Stimulated activated CD4-positive, alpha-beta T cell treated with anti-CD3 and anti-CD28 coated beads, Interleukin-2, amount 100 ng/mL, for 4 hours (primary cell): ENCODE measurements at regions not wholly inside any gene's neighbourhood (a gene's known extent, or its start where the extent isn't known, plus 50 kb on each side); places are given as distances from the start of the nearest gene placed in this dataset.
"Not testable (repeated sequence)": the region's sequence is repeated elsewhere in the genome, so short reads cannot be mapped to it uniquely, and the experiment has no call there.

Source experiments
- DNase-seq: peaks from one replicate; pipeline ENCODE4 v3.0.0-alpha.2; 2020; ENCODE audit warnings: low read depth

DNA sequence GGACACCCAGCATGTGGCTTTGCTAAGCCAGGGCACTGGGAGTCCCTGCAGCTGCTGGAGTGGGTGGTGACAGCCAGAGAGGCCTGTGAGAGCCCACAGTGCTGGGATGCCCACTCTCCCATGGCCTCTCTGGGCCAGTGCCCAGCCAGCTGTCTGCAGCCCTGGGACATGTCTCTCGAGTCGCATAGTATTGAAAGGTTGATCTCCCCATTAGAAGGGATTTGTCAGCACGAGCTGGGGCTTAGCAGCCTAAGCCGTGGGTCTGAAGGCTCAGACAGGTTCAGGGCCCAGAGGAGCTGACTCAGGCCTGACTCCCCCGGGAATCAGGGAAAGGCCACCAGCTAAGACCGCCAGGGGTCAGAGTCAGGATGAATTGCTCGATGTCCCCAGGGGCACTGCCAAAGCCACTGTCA is 53.5 kb downstream of the FOXD2 start:
- DNase-seq: no peak

DNA sequence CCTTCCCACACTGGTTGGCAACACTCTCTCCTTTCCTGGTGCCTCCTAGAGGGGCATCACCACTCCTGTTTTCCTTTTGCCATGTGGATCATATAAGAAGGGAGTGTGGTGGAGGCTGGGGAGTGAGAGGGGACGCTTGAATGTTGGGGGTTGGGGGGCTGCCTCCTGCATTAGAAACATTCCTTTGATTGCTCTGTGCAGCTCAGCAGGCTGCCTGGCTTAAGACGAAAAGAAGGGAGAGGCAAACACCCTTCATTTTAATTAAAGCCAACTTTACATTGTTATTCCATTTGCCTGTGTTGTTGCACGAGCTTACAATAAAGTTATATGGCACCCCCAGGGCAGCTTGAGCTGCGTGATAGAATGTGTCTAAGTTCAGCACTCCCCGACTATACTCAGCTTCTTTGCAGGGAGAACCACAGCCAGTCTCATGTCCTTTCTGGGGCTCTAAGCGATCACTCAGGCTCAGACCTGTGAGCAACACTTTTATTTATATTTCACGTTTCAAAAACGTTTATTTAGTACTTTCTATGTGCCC is 57.4 kb downstream of the FOXD2 start:
- DNase-seq: no peak

DNA sequence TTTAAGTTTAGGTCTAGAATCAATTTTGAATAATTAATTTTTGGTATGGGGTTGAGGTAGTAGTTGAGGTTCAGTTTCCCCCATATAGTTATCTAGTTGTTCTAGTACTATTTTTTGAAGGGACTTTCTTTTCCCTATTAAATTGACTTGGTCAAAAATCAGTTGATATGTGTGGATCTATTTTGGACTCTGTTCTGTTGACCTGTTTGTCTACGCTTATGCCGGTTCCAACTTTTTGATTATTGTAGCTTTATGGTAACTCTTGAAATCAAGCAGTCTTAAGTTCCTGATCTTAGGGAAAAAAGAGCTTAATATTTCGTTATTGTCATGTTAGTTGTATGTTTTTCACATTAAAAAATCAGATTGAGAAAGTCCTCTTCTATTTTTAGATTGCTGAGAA is 60.7 kb downstream of the FOXD2 start:
- no peak for DNase-seq

DNA sequence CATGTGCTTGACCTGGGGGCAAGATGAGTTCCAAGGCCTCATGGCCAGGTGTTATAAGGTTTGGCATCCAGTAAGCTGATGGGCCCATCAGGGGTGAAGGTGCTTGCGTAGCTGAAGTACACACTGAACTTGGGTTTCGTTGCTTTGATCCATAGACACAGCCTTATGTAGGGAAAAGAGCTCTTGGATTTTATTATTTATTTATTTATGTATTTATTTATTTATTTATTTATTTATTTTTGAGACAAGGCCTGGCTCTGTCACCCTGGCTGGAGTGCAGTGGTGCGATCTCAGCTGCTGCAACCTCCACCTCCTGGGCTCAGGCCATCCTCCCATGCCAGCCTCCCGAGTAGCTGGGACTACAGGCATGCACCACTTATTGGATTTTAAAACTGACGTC is 63.2 kb downstream of the FOXD2 start:
- no peak for DNase-seq

DNA sequence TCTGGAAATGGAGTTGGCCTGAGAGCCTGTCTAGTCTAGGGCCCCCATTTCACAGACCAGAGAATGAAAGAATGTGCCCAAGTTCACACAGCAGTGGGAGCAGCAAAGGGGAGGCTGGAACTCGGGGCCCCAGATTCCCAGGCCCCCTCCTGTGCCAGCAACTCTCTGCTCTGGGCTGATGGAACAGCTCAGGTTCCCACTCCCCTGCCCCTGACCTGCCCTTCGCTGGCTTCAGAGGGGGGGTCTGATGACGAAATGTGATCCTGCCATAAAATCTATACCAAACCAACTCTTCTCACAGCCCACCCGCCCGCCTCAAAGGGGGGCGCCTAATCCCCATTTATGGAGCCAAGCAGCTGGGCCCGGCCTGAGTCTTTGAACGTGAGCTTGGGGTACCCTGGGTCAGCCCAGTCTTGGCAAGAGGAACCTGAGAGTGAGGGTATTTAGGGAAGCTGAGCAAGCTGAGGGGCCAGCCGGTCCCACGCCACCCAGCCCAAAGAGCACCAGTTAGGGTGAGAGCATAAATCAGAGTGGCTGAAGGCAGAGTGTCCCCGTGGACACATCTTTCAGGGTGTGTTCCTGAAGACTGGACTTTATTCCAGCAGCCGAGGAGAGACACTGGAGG is 65.0 kb downstream of the FOXD2 start:
- no peak for DNase-seq

DNA sequence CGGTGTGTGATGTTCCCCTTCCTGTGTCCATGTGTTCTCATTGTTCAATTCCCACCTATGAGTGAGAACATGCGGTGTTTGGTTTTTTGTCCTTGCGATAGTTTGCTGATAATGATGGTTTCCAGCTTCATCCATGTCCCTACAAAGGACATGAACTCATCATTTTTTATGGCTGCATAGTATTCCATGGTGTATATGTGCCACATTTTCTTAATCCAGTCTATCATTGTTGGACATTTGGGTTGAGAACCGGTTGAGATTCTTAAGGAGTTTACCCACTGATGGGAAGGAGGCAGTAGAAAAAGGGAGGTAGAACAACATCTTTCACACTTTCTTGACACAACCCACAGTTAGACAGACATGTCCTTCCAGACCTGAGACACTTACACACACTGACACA is 67.0 kb downstream of the FOXD2 start:
- DNase-seq: not testable (repeated sequence)

DNA sequence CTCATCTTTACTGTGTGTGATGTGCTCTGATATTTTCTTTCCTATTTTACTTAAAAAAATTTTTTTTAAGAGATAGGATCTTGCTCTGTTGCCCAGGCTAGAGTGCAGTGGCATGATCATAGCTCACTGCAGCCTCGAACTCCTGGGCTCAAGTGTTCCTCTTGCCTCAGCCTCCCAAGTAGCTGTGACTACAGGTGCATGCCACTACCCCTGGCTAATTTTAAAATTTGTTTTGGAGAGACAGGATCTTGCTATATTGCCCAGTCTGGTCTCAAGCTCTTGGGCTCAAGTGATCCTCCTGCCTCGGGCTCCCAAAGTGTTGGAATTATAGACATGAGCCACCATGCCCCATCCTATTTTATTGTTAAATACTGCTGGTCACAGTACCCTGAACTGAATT is 67.4 kb downstream of the FOXD2 start:
- no peak for DNase-seq

DNA sequence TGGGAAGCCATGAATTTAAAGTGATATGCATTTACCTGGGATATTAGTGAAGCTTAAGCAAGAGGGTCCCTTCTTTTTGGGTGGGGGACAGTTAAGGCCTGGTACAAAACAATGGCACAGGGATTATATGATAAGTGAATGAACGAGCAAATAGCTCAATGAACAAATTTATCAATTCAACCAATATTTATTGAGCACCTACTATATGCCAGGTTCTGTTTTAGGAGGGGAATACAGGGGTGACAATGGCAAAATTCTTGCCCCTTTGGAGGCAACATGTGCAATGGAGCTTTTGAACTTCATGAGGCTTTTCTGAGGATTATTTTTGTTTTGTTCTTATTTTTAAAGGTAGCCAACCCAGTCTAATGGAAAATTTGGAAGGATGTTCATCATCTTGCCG is 68.2 kb downstream of the FOXD2 start:
- DNase-seq: no peak

DNA sequence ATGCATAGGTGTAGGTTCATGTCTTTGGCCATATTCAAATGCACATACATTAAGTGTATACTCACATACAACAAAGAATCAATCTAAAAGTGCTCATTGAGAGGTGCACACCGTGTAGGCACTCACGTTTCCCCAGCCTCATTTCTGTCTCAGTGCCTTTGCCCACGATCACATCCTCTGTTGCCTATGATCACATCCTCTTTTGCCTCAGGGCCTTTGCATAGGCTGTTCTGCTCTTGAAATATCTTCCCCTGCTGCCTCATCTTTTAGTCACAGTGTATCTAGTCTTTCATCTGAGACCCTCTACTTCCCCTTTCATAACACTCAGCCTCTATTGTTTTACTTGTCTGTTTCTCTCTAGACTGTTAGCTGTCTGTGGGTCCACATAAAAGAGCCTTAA is 69.3 kb downstream of the FOXD2 start:
- DNase-seq: no peak

DNA sequence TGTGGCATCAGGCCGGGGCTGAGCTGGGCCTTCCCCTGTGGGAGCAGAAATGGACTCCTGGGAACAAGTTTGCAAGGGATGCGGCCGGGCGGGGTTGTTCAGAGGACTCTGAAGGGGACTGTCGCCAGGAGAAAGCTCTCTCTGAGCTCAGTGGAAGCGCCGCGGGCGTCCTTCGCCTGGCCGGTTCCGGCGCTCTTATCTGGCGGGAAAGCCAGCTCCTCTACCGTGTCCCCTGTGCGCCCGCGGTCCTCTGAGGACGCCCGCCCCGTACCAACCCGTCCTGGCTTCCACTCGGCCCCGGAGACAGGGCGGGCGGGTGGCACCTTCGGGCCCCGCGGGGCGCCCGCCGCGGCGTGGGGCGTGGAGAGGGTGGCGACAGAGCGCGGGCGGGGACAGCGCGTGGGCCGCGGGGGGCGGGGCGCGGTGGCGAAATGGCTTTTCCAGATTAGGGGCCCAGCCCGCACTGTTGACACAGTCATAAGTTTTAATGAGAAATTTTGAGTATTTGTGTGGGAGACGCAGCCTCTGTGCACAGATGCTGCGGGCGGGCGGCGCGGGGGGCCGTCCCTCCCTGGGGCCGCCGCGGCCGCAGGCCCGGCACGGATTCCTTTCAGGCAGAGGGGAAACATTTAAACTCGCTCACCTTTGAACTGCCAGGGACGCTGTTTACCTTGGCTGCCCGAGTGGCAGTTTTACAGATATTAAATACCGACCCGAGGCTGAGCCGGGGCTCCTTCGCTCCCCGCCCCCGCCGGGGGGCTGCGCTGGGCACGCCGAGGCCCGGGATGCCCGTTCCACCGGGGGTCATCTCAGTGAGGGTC is 70.2 kb downstream of the FOXD2 start:
- peak; percentile 14 for DNase-seq

DNA sequence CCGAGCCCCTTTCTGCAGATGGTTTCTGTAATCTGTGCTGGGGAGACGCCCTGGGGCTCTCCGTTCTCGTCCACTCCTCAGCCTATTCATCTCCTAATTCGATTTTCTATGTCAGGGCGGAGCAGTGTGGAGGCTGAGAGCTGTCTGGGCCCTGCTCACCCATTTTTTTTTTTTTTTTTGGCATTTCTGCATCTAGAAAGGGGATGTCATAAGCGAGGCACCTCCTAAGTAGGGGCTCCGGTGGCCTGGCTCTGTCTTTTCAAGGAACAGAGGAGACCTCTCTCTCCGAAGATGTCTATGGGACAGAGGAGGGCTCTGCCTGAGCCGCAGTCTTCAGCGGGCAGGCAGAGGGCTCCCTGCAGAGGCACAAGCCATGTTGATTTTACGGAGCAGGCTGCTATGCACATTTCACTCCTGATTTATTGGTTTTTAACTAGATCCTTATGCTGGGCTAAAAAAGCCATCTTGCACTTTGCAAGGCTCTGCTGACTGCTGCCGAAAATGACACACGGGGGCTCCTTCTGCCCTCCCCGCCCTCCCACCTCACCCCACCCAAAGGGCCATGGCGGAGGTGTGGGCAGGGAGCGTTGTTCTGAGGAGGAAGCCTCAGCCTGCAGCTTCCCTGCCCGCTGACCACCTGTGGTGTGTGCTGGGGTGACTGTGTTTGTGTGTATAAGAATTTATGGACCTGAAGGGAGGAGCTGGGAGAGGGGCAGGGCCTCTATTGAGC is 71.0 kb downstream of the FOXD2 start:
- no peak for DNase-seq

DNA sequence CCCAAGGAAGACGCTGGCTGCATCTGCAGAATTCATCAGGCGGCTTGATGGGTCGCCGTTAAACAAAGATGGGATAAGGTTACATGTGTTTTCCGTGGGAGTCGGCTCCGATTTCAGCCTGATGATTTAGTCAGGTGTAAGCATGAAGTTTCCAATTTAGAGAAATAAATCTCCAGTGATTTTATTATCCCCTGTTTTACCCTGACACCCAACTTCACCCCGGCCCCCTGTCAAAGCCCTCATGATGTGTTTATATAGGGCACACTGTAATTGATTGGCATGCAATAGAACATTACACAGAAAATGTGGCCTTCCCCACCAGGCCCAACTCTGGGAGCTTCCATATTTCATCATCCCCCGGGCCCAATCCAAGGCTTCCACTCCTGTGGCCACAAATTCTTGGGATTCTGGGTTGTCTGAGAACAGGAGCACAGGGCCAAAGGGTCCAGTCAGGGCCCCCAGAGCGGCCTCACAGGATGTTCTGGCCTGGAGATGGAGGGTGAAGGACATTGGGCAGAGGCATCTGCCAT is 72.5 kb downstream of the FOXD2 start:
- DNase-seq: no peak

DNA sequence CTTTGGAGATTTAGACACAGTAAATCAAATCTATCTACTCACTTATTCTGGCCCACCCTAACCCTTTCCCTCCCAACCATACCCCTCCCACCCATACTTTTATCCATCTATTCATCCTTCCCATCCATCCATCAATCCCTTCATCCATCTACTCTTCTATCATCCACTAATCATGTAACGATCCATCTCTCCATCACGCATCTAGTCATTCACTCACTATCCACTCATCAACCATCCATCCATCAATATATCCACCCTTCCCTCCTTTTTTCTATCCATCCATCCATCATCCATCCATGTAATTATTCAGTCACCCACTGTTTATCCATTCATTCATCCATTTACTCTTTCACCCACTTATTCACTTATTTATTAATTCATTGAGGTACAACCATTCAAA is 74.0 kb downstream of the FOXD2 start:
- no peak for DNase-seq

DNA sequence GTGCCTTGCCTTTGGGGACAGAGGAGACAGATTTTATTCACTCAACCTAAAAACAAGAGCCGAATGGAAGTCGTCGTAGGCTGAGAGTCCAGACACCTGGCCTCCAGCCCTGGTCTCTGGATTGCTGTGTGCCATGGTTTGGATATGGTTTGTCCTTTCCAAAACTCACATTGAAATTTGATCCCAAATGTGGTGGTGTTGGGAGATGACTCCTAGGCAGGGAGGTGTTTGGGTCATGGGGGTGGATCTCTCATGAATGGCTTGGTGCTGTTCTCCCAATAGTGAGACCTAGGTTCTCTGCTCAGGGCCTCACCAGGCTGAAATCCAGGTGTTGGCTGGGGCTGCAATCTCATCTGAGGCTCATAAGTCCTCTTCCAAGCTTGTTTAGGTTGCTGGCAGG is 75.5 kb downstream of the FOXD2 start:
- no peak for DNase-seq

DNA sequence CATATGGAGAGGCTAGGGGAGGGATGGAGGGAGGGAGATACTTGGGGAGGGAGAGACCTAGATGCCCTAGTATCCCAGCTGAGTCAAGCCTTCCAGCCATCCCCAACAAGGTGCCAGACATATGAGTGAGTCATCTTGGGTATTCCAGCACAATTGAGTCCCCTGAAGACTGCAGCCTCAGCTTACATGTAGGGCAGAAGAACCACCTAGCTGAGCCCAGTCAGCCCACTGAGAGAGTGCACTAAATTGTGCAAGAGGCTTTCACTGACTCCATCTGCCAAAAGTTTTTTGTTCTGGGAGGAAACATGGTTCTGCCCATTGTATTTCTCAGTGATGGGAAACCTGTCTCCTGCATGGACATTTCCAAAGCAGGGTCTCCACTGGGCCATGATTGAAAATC is 76.4 kb downstream of the FOXD2 start:
- no peak for DNase-seq

DNA sequence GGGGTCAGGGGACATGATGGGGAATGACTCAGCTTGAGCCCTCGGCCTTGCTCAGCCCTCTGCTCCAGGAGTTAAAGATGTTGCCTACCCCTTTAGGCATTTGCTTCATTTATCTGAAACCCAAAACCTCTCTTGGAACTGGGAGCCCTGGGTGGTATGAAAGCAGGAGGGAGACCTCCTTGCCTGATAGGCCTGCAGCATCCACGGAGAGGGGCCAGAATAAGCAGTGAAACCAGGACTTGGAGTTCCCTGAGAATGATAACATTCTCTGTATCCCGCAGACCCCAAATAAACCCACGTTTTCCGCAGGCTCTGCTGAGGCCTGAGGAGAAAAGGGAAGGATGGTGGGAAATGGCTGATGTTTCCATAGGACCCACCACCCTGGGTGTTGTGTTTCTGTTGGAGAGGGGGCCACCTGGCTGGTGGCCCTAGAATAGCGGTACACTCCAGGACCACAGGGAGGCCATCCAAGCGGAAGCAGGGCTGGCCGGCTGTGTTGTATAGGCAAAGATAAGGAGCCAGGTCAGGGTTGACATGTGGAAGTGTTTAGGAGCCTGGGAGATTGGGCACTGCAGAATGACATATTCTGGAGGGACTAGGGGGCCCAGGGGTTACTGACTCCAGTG is 77.4 kb downstream of the FOXD2 start:
- no peak for DNase-seq

DNA sequence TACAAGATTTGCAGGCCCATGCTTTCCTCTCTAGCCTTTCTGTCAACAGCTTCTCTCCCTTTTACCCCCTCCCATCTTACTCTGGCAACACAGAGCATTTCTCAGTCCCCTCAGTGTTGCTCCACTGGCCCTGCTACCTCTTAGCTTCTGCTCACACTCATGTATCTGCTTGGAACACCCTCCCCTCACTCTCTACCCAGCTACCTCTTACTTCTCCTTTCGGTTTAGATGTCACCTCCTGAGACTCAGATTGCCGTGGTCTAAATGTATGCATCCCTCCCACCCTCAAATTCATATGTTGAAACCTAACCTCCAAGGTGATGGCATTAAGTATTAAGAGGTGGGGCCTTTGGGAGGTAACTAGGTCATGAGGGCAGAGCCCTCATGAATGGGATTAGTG is 80.1 kb downstream of the FOXD2 start:
- no peak for DNase-seq

DNA sequence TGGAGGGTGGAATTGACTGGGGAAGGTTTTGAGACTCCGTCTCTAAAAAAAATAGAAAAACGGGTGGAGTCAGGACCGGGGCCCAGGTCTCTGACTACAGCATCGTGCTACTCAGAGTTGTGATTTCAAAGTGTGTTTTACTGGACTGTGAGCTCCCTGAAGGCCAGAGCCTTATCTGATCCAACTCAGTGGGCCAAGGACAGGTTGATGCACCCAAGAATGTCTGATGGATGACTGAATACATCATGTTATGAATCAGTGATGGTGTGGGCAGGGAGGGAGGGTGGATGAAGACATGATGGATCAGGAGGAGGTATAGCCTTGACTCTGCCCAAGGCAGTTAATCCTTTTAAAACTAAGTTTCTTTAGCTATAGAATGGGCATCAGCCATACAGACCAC is 81.6 kb downstream of the FOXD2 start:
- DNase-seq: no peak

DNA sequence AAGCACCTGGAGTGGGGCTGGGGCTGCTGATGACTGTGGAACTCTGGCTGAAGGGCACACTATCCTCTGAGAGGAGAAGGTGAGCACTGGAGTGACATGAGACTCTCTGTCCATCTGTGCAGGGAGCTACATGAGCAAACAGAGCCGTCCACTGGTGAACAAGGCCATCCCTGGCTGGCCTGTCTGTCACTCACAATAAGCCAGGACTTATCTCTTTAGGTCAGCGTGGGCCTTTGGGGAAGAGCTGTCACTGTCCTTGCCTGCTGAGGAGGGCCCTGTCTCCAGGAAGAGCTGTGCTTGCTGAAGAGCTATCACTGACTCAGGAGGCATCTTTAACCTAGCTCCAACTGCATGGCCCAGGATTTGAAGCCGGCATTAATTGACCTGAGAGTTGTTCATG is 82.1 kb downstream of the FOXD2 start:
- no peak for DNase-seq

DNA sequence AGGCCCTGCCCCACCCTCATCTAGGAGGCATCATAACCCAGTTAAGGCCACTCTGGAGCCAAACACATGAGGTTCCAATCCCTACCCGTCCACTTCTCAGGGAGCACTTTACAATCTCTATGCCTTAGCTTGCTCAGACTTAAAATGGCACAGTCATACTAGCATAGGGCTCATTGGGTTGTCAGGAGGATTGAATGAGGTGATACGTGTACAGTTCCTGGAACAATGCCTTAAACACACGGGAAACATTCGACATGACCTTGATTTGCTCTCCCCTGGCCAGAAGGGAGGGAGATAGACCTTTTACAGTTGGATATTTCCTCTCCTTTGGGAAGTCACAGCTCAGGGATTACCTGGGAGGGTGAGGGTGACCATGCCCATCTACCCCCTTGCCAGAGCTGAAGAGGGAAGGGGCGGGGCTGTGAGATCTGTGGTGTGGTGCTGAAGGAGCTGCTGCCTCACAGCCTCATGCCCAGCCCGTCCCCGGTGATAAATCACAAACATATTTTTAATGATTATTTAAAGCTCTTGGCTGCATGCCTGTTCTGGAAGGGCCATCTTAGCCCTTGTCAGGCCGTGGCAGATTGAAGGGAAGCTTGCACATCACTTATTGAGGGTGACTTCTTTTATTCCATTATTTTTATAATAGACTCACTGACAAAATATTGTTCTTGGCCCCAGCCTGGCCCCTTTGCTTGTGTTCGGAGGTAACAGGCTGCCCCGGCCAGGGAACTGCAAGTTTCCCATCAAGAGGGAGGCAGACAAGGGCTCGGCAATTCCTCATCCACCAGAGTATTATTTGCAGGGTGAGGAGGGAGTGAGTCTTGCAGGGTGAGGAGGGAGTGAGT is 83.4 kb downstream of the FOXD2 start:
- no peak for DNase-seq
